ENCODE measurements at regions not wholly inside any gene's neighbourhood (a gene's known extent, or its start where the extent isn't known, plus 50 kb on each side); places are given as distances from the start of the nearest gene placed in this dataset.

- no peak for DNase-seq (ENCODE audit: low read depth)
Measured at GRCh38 chr2:88283886-88284592, 113.9 kb downstream of the THNSL2 start.

- no peak for DNase-seq (ENCODE audit: low read depth)
Measured at GRCh38 chr2:88281302-88282217, 111.4 kb downstream of the THNSL2 start.

GRCh38 chr2:88269836-88270235 lies 99.7 kb downstream of the THNSL2 start:
- DNase-seq (ENCODE audit: low read depth): no peak

- DNase-seq (ENCODE audit: low read depth): no peak
Measured at GRCh38 chr2:88265352-88266303, 95.5 kb downstream of the THNSL2 start.

- no peak for DNase-seq (ENCODE audit: low read depth)
Measured at GRCh38 chr2:88263861-88264260, 93.7 kb downstream of the THNSL2 start.

GRCh38 chr2:88261725-88262124 lies 91.6 kb downstream of the THNSL2 start:
- DNase-seq (ENCODE audit: low read depth): no peak

GRCh38 chr2:88258208-88258607 lies 88.1 kb downstream of the THNSL2 start:
- DNase-seq (ENCODE audit: low read depth): no peak

- no peak for DNase-seq (ENCODE audit: low read depth)
Measured at GRCh38 chr2:88254437-88255091, 84.4 kb downstream of the THNSL2 start.

GRCh38 chr2:88253997-88254396 lies 83.9 kb downstream of the THNSL2 start:
- no peak for DNase-seq (ENCODE audit: low read depth)

- no peak for DNase-seq (ENCODE audit: low read depth)
Measured at GRCh38 chr2:88253375-88253774, 83.2 kb downstream of the THNSL2 start.

GRCh38 chr2:88252646-88253045 lies 82.5 kb downstream of the THNSL2 start:
- DNase-seq (ENCODE audit: low read depth): no peak

- DNase-seq (ENCODE audit: low read depth): no peak
Measured at GRCh38 chr2:88252111-88252510, 82.0 kb downstream of the THNSL2 start.

GRCh38 chr2:88250404-88250803 lies 80.3 kb downstream of the THNSL2 start:
- DNase-seq (ENCODE audit: low read depth): no peak

GRCh38 chr2:88248280-88248828 lies 78.2 kb downstream of the THNSL2 start:
- no peak for DNase-seq (ENCODE audit: low read depth)

- no peak for DNase-seq (ENCODE audit: low read depth)
Measured at GRCh38 chr2:88247531-88247930, 77.4 kb downstream of the THNSL2 start.

- no peak for DNase-seq (ENCODE audit: low read depth)
Measured at GRCh38 chr2:88245109-88245508, 75.0 kb downstream of the THNSL2 start.

- no peak for DNase-seq (ENCODE audit: low read depth)
Measured at GRCh38 chr2:88239781-88240180, 69.6 kb downstream of the THNSL2 start.

- DNase-seq (ENCODE audit: low read depth): no peak
Measured at GRCh38 chr2:88236666-88237065, 66.5 kb downstream of the THNSL2 start.
